Right ventricle myocardium inferior (tissue), 1 donor: ENCODE measurements at regions not wholly inside any gene's neighbourhood (a gene's known extent, or its start where the extent isn't known, plus 50 kb on each side); places are given as distances from the start of the nearest gene placed in this dataset.

ENCODE experiments used
- ATAC-seq: fragments of 200-7000 bp; cut with Tn5 transposase; one replicate; pipeline ENCODE4 v1.9.1; 2020; ENCODE audit warnings: mild to moderate bottlenecking, moderate library complexity
- DNase-seq: peaks from one replicate; pipeline ENCODE4 v3.0.0; 2021; ENCODE audit errors: missing footprints
- intact Hi-C: fragments of 100-400 bp; cut with DNase I; formaldehyde crosslinking; loops from one replicate; pipeline ENCODE4 v1.11.0; 2022
- donor health status: DM: no; HTN: yes; CAD: no; lungs with severe emphysema.

- no peak for DNase-seq
Measured at GRCh38 chr9:107878462-107878861, 388.9 kb upstream of the KLF4 start.

GRCh38 chr9:107875571-107875980 is 386.0 kb upstream of the KLF4 start:
- ATAC-seq (peak; percentile 34), DNase-seq (no peak)
- intact Hi-C loops = no loop called here

More at GRCh38 chr9:107878462-107878861, 388.9 kb upstream of the KLF4 start:
- intact Hi-C loops = no loop called here
- no peak for ATAC-seq

GRCh38 chr9:107874591-107875369 is 385.2 kb upstream of the KLF4 start:
- ATAC-seq = no peak
- DNase-seq = no peak
- intact Hi-C loops = no loop called here

GRCh38 chr9:107874137-107874536 is 384.6 kb upstream of the KLF4 start:
- ATAC-seq = no peak
- intact Hi-C loops = no loop called here
- DNase-seq = no peak

GRCh38 chr9:107872457-107873192 is 383.1 kb upstream of the KLF4 start:
- intact Hi-C loops = no loop called here
- DNase-seq = no peak
- ATAC-seq = no peak

- intact Hi-C loops = no loop called here
- DNase-seq (no peak), ATAC-seq (no peak)
Measured at GRCh38 chr9:107870927-107871680, 381.5 kb upstream of the KLF4 start.

- ATAC-seq = no peak
- intact Hi-C loops = no loop called here
- DNase-seq = no peak
Measured at GRCh38 chr9:107870221-107870620, 380.7 kb upstream of the KLF4 start.

GRCh38 chr9:107869111-107869510 is 379.5 kb upstream of the KLF4 start:
- ATAC-seq = no peak
- intact Hi-C loops = no loop called here
- DNase-seq = no peak

GRCh38 chr9:107868186-107868585 is 378.6 kb upstream of the KLF4 start:
- ATAC-seq = no peak
- intact Hi-C loops = no loop called here
- DNase-seq = no peak

GRCh38 chr9:107867738-107868137 is 378.2 kb upstream of the KLF4 start:
- no peak for DNase-seq
- no peak for ATAC-seq
- intact Hi-C loops = no loop called here

- intact Hi-C loops = no loop called here
- ATAC-seq (peak; percentile 34), DNase-seq (no peak)
Measured at GRCh38 chr9:107866711-107867311, 377.2 kb upstream of the KLF4 start.

- ATAC-seq (no peak), DNase-seq (no peak)
- intact Hi-C loops = no loop called here
Measured at GRCh38 chr9:107863396-107863795, 373.8 kb upstream of the KLF4 start.

- intact Hi-C loops = no loop called here
- DNase-seq (no peak), ATAC-seq (no peak)
Measured at GRCh38 chr9:107862881-107863280, 373.3 kb upstream of the KLF4 start.

GRCh38 chr9:107862323-107862722 is 372.8 kb upstream of the KLF4 start:
- no peak for ATAC-seq
- intact Hi-C loops = no loop called here
- DNase-seq = no peak

- no peak for ATAC-seq
- intact Hi-C loops = no loop called here
- no peak for DNase-seq
Measured at GRCh38 chr9:107861075-107861474, 371.5 kb upstream of the KLF4 start.

GRCh38 chr9:107858260-107858659 is 368.7 kb upstream of the KLF4 start:
- intact Hi-C loops = no loop called here
- no peak for ATAC-seq
- DNase-seq = no peak

- DNase-seq = no peak
Measured at GRCh38 chr9:107856633-107857032, 367.1 kb upstream of the KLF4 start.

GRCh38 chr9:107855164-107855563 is 365.6 kb upstream of the KLF4 start:
- ATAC-seq (no peak), DNase-seq (no peak)
- intact Hi-C loops = no loop called here

More at GRCh38 chr9:107856633-107857032, 367.1 kb upstream of the KLF4 start:
- no peak for ATAC-seq
- intact Hi-C loops = no loop called here

GRCh38 chr9:107853461-107853860 is 363.9 kb upstream of the KLF4 start:
- intact Hi-C loops = no loop called here
- DNase-seq (no peak), ATAC-seq (no peak)
